Kidney epithelial cell (primary cell): ENCODE measurements at regions not wholly inside any gene's neighbourhood (a gene's known extent, or its start where the extent isn't known, plus 50 kb on each side); places are given as distances from the start of the nearest gene placed in this dataset.

Experiments used
- DNase-seq: peaks from one replicate; pipeline ENCODE4 v3.0.0-alpha.2; 2010; ENCODE audit warnings: low read depth
- H3K27me3 ChIP-seq: 2 replicates; pipeline ENCODE4 v1.6.0; 2011; ENCODE audit warnings: low read length; ENCODE audit not compliant: control insufficient read depth, insufficient read depth
- H3K36me3 ChIP-seq: 2 replicates; pipeline ENCODE4 v1.5.1; 2011; ENCODE audit warnings: low read length; ENCODE audit not compliant: control insufficient read depth, insufficient read depth
- H3K4me3 ChIP-seq: 2 replicates; pipeline ENCODE4 v1.5.1; 2011; ENCODE audit warnings: low read depth, mild to moderate bottlenecking, control low read depth, low read length
- TF ChIP-seq, protein P1 (sequence below): IDR thresholded peaks from 2 replicates; pipeline ENCODE4 v1.5.1; 2011; ENCODE audit warnings: mild to moderate bottlenecking, moderate library complexity, low read length, control low read depth, inconsistent platforms; ENCODE audit not compliant: insufficient read depth, poor library complexity, severe bottlenecking

DNA sequence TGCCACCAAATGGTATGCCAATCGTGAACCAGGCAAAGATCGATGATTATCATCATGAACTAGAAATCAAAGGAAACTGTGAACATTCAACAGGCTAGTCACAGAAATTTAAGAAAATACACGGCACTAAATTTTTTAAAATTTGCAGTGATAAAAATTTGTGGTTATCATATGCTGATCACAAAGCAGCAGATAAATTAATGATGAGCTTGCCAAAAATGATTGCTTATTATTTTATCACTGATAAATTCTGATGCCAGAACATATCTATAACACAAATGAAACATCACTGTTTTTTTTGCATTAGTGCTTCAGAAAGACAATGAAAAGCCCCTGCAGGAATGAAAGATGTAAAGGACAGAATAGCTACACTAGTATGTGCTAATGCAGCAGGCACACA, 1413.2 kb upstream of the MAP3K7 start:
- no peak overlapping the region for H3K4me3 ChIP-seq
- DNase-seq: no peak
- TF ChIP-seq, protein P1, sequence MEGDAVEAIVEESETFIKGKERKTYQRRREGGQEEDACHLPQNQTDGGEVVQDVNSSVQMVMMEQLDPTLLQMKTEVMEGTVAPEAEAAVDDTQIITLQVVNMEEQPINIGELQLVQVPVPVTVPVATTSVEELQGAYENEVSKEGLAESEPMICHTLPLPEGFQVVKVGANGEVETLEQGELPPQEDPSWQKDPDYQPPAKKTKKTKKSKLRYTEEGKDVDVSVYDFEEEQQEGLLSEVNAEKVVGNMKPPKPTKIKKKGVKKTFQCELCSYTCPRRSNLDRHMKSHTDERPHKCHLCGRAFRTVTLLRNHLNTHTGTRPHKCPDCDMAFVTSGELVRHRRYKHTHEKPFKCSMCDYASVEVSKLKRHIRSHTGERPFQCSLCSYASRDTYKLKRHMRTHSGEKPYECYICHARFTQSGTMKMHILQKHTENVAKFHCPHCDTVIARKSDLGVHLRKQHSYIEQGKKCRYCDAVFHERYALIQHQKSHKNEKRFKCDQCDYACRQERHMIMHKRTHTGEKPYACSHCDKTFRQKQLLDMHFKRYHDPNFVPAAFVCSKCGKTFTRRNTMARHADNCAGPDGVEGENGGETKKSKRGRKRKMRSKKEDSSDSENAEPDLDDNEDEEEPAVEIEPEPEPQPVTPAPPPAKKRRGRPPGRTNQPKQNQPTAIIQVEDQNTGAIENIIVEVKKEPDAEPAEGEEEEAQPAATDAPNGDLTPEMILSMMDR: no peak
- H3K27me3 ChIP-seq: no peaks in the 10 kb centered on the region
- H3K36me3 ChIP-seq: no peaks in the 10 kb centered on the region

DNA sequence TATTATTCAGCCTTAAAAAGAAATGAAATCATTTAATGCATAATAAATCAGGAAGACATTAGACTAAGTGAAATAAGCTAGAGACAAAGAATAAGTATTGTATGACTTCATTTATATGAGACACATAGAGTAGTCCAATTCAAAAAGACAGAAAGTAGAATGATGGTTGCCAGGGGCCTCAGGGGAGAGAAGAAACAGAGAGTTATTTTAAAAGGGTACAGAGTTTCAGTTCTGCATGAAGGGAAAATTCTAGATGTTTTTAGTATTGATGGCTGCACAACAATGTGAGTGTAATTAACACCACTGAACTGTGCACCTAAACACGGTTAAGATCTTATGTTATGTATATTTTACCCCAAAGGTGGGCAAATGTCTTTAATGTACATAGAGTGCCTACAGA, 1407.9 kb upstream of the MAP3K7 start:
- no peak for DNase-seq
- TF ChIP-seq, protein P1: no peak
- Histone ChIP-seq H3K4me3 (no peak overlapping the region), H3K27me3 (no peaks in the 10 kb centered on the region), H3K36me3 (no peaks in the 10 kb centered on the region)

DNA sequence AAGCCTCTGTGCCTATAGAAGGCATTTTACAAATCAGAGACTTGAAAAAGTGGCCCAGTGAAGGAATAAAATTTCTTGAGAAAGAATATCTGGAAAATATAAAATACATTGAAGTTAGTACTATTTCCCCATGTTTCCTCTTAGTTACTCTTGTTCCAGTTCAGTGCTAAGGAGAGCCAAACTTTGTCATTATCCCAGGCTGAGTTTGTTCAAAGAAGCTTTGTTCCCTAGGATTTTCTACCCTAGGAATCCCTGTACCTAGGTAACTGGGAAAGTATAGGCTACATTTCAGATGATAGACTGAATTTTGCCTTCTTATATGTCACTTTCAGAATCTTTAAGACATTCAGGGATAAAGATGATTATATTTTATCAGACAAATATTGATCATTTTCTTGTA, 1395.7 kb upstream of the MAP3K7 start:
- DNase-seq: no peak
- TF ChIP-seq, protein P1: no peak
- Histone ChIP-seq H3K4me3 (no peak overlapping the region), H3K27me3 (no peaks in the 10 kb centered on the region), H3K36me3 (no peaks in the 10 kb centered on the region)

DNA sequence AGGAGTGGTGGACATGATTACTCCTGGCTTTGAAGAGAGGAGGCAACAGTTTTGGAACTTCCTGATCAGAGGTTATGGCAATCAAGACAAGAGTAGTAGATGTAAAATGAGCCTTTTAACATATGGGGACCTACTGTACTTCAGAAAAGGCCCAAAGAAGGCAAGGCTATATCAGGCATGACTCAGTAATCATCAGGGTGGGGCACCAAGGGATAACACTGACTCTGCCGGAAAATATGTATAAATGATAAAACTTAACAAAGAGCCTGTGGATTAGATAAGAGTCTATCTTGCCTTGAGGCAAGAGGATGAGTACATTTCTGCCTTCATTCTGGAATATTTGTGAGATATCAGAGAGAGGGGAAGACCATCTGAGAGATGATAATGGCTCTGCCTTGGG, 1389.9 kb upstream of the MAP3K7 start:
- DNase-seq: no peak
- Histone ChIP-seq H3K36me3 (no peaks in the 10 kb centered on the region), H3K27me3 (no peaks in the 10 kb centered on the region), H3K4me3 (no peak overlapping the region)
- TF ChIP-seq, protein P1: no peak

DNA sequence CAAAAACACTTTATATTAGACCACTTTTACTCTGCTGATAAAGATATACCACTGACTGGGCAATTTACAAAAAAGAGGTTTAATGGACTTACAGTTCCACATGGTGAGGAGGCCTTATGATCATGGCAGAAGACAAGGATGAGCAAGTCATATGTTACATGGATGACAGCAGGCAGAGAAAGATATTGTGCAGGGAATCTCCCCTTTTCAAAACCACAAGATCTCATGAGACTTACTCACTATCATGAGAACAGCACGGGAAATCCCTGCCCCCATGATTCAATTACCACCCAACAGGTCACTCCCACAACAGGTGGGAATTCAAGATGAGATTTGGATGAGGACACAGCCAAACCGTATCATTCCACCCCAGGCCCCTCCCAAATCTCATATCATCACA, 1383.8 kb upstream of the MAP3K7 start:
- Histone ChIP-seq H3K27me3 (no peaks in the 10 kb centered on the region), H3K36me3 (no peaks in the 10 kb centered on the region), H3K4me3 (no peak overlapping the region)
- TF ChIP-seq, protein P1: no peak
- DNase-seq: no peak

DNA sequence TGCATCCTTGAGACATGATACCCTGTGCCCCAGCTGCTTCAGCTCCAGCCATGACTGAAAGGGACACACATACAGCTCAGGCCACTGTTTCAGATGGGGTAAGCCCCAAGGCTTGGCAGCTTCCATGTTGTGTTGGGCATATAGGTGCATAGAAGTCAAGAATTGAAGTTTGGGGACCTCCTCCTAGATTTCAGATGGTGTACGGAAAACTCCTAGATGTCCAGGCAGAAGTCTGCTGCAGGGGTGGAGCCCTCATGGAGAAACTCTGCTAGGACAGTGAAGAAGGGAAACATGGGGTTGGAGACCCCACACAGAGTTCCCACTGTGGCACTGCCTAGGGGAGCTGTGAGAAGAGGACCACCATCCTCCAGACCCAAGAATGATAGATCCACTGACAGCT, 1379.0 kb upstream of the MAP3K7 start:
- Histone ChIP-seq H3K36me3 (no peaks in the 10 kb centered on the region), H3K27me3 (no peaks in the 10 kb centered on the region), H3K4me3 (no peak overlapping the region)
- TF ChIP-seq, protein P1: no peak
- DNase-seq: no peak
